H9 (cell line): ENCODE measurements at regions not wholly inside any gene's neighbourhood (a gene's known extent, or its start where the extent isn't known, plus 50 kb on each side); places are given as distances from the start of the nearest gene placed in this dataset.

Experiments
- DNase-seq: peaks from one replicate; pipeline ENCODE4 v3.0.0-alpha.2; 2017
- H2AFZ ChIP-seq: one replicate; pipeline ENCODE4 v1.6.1; 2013; ENCODE audit warnings: mild to moderate bottlenecking, low read length, control low read depth, moderate library complexity
- H2AK5ac ChIP-seq: 2 replicates; pipeline ENCODE4 v1.6.1; 2013; ENCODE audit warnings: low read length, control low read depth, mixed read lengths; ENCODE audit not compliant: insufficient read length
- H2BK120ac ChIP-seq: one replicate; pipeline ENCODE4 v1.6.1; 2013; ENCODE audit warnings: low read depth, mild to moderate bottlenecking, low read length, control low read depth, inconsistent platforms; ENCODE audit not compliant: poor library complexity, severe bottlenecking
- H2BK12ac ChIP-seq: 2 replicates; pipeline ENCODE4 v1.6.1; 2013; ENCODE audit warnings: low read length, control low read depth, mixed read lengths, low read depth; ENCODE audit not compliant: insufficient read length
- H2BK15ac ChIP-seq: 2 replicates; pipeline ENCODE4 v1.6.1; 2013; ENCODE audit warnings: low read depth, low read length, control low read depth
- H2BK20ac ChIP-seq: one replicate; pipeline ENCODE4 v1.6.1; 2013; ENCODE audit warnings: low read depth, mild to moderate bottlenecking, low read length, control low read depth, inconsistent platforms; ENCODE audit not compliant: poor library complexity, severe bottlenecking
- H2BK5ac ChIP-seq: 2 replicates; pipeline ENCODE4 v1.6.1; 2013; ENCODE audit warnings: low read length, control low read depth, mixed read lengths; ENCODE audit not compliant: insufficient read length
- H3K14ac ChIP-seq: 2 replicates; pipeline ENCODE4 v1.6.1; 2013; ENCODE audit warnings: low read length, control low read depth; ENCODE audit not compliant: insufficient read depth
- H3K18ac ChIP-seq: 2 replicates; pipeline ENCODE4 v1.6.1; 2013; ENCODE audit warnings: low read depth, mild to moderate bottlenecking, mixed read lengths, low read length, control low read depth; ENCODE audit not compliant: insufficient read length
- H3K23ac ChIP-seq: 2 replicates; pipeline ENCODE4 v1.6.1; 2013; ENCODE audit warnings: low read length, control low read depth, mixed read lengths, low read depth; ENCODE audit not compliant: insufficient read length
- H3K23me2 ChIP-seq: 2 replicates; pipeline ENCODE4 v1.6.1; 2013; ENCODE audit warnings: low read depth, mild to moderate bottlenecking, mixed read lengths, low read length, control low read depth; ENCODE audit not compliant: insufficient read length, poor library complexity, severe bottlenecking
- H3K27ac ChIP-seq: 2 replicates; pipeline ENCODE4 v1.5.1; 2013; ENCODE audit warnings: low read length, control low read depth, mixed read lengths, low read depth; ENCODE audit not compliant: insufficient read length
- H3K27me3 ChIP-seq: 2 replicates; pipeline ENCODE4 v1.6.1; 2013; ENCODE audit warnings: low read length, control low read depth, inconsistent platforms; ENCODE audit not compliant: insufficient read depth
- H3K4ac ChIP-seq: 2 replicates; pipeline ENCODE4 v1.6.1; 2013; ENCODE audit warnings: low read depth, mild to moderate bottlenecking, control low read depth, inconsistent platforms, low read length, moderate library complexity
- H3K4me1 ChIP-seq: 2 replicates; pipeline ENCODE4 v1.6.1; 2013; ENCODE audit warnings: low read length, control low read depth, inconsistent platforms; ENCODE audit not compliant: insufficient read depth
- H3K4me2 ChIP-seq: 2 replicates; pipeline ENCODE4 v1.6.1; 2013; ENCODE audit warnings: low read length, control low read depth, mixed read lengths; ENCODE audit not compliant: insufficient read length, insufficient read depth
- H3K56ac ChIP-seq: 2 replicates; pipeline ENCODE4 v1.6.1; 2013; ENCODE audit warnings: low read depth, mild to moderate bottlenecking, mixed read lengths, low read length, control low read depth; ENCODE audit not compliant: insufficient read length
- H3K79me1 ChIP-seq: 2 replicates; pipeline ENCODE4 v1.6.1; 2013; ENCODE audit warnings: low read depth, mild to moderate bottlenecking, moderate library complexity, low read length, control low read depth, inconsistent platforms; ENCODE audit not compliant: insufficient read depth, poor library complexity, severe bottlenecking
- H3K79me2 ChIP-seq: 2 replicates; pipeline ENCODE4 v1.6.1; 2013; ENCODE audit warnings: low read length, control low read depth, inconsistent platforms; ENCODE audit not compliant: insufficient read depth
- H3K9ac ChIP-seq: 2 replicates; pipeline ENCODE4 v1.6.1; 2013; ENCODE audit warnings: low read length, control low read depth, mixed read lengths; ENCODE audit not compliant: insufficient read length; ENCODE audit errors: extremely low read depth
- H3K9me3 ChIP-seq: one replicate; pipeline ENCODE4 v1.6.1; 2013; ENCODE audit warnings: low read depth, low read length, inconsistent platforms; ENCODE audit not compliant: control insufficient read depth
- H3T11ph ChIP-seq: one replicate; pipeline ENCODE4 v1.6.1; 2013; ENCODE audit warnings: mild to moderate bottlenecking, low read length, control low read depth, inconsistent platforms
- H4K20me1 ChIP-seq: one replicate; pipeline ENCODE4 v1.6.1; 2013; ENCODE audit not compliant: control insufficient read depth, insufficient read length, insufficient read depth
- H4K5ac ChIP-seq: 2 replicates; pipeline ENCODE4 v1.6.1; 2013; ENCODE audit warnings: low read depth, mild to moderate bottlenecking, mixed read lengths, low read length, control low read depth; ENCODE audit not compliant: insufficient read length
- H4K8ac ChIP-seq: replicated peaks from 2 replicates; pipeline ENCODE4 v1.6.1; 2013; ENCODE audit warnings: low read length, control low read depth, mixed read lengths, low read depth; ENCODE audit not compliant: insufficient read length
- H4K91ac ChIP-seq: 2 replicates; pipeline ENCODE4 v1.6.1; 2013; ENCODE audit warnings: low read depth, mild to moderate bottlenecking, moderate library complexity, mixed read lengths, low read length, control low read depth; ENCODE audit not compliant: insufficient read length
- H3K27ac Mint-ChIP-seq, 3 experiments: 2 replicates in 2 of 3; 3 replicates in 1 of 3; pipeline ENCODE4 v1.8.0; 2020 to 2021; ENCODE audit warnings: mixed read lengths in 3 of 3, mild to moderate bottlenecking in 1 of 3, moderate library complexity in 1 of 3
- H3K27me3 Mint-ChIP-seq: 2 replicates; pipeline ENCODE4 v1.8.0; 2021; ENCODE audit warnings: low read depth, mild to moderate bottlenecking, moderate library complexity, mixed read lengths
- H3K36me3 Mint-ChIP-seq, 3 experiments: 2 replicates in 2 of 3; 3 replicates in 1 of 3; pipeline ENCODE4 v1.8.0; 2020 to 2021; ENCODE audit warnings: low read depth in 3 of 3, mixed read lengths in 3 of 3; ENCODE audit not compliant: insufficient read depth in 1 of 3
- H3K4me1 Mint-ChIP-seq, 2 experiments: 2 replicates each; pipeline ENCODE4 v1.8.0; 2020; ENCODE audit warnings: mixed read lengths in 2 of 2
- H3K4me3 Mint-ChIP-seq, 2 experiments: 2 replicates in 1 of 2; 3 replicates in 1 of 2; pipeline ENCODE4 v1.8.0; 2020 to 2021; ENCODE audit warnings: mild to moderate bottlenecking in 2 of 2, mixed read lengths in 2 of 2, moderate library complexity in 1 of 2
- H3K9me3 Mint-ChIP-seq, 2 experiments: 2 replicates in 1 of 2; 3 replicates in 1 of 2; pipeline ENCODE4 v1.8.0; 2020; ENCODE audit warnings: mild to moderate bottlenecking in 2 of 2, mixed read lengths in 2 of 2, moderate library complexity in 1 of 2
- WGBS: extraction: QIAGEN DNeasy Blood & Tissue Kit; methylation state at CpG from one replicate; pipeline ENCODE4 v1.1.7; 2013; ENCODE audit warnings: missing lambda C conversion rate, low lambda C conversion rate, mixed read lengths; ENCODE audit not compliant: insufficient read length; ENCODE audit errors: extremely low coverage; 5-methylcytosine and 5-hydroxymethylcytosine counted together
- TF ChIP-seq, protein P1 (sequence below): fragments of 200-600 bp; sonication (generic); conservative IDR thresholded peaks from 3 replicates; pipeline ENCODE4 v1.8.0; 2021; ENCODE audit warnings: antibody characterized with exemption, mild to moderate bottlenecking

DNA sequence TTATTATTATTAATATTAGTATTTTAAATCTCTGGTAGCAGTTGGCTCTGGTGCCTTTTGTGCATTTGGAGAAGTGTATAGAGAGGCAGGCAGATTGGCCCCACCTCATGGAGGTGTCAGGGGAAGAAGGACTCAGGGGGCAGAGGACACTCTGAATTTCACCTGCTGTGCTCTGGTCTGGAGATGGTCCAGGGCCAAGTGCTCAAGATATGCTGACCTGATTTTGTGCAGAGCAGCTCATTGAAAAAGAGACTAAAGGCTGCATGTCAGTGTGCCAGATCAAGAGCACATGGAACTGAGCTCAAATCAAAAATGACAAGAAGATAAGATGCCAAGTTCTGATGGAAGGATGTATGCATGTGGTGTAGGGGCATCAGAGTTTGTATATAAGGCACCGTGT is 323.6 kb upstream of the TNP1 start:
- no peak overlapping the region for H3K18ac ChIP-seq
- H4K20me1 ChIP-seq, result no peaks in the 10 kb centered on the region
- peaks cover 3% of the 10 kb centered on the region; the same call in 1 of the 2 replicates for H3K4me1 ChIP-seq
- no peak overlapping the region for H2BK12ac ChIP-seq
- no peak overlapping the region for H2BK5ac ChIP-seq
- no peak overlapping the region for H3K4me2 ChIP-seq
- no peak overlapping the region for H2BK15ac ChIP-seq
- no peaks in the 10 kb centered on the region for H3K79me1 ChIP-seq
- no peak overlapping the region for H3K14ac ChIP-seq
- no peak overlapping the region for H3K9ac ChIP-seq
- H3K27ac Mint-ChIP-seq, result no peak overlapping the region
- no peak overlapping the region for H4K5ac ChIP-seq
- DNase-seq, result no peak
- no peak overlapping the region for H2BK120ac ChIP-seq
- no peak overlapping the region for H3K4ac ChIP-seq
- TF ChIP-seq, protein P1, sequence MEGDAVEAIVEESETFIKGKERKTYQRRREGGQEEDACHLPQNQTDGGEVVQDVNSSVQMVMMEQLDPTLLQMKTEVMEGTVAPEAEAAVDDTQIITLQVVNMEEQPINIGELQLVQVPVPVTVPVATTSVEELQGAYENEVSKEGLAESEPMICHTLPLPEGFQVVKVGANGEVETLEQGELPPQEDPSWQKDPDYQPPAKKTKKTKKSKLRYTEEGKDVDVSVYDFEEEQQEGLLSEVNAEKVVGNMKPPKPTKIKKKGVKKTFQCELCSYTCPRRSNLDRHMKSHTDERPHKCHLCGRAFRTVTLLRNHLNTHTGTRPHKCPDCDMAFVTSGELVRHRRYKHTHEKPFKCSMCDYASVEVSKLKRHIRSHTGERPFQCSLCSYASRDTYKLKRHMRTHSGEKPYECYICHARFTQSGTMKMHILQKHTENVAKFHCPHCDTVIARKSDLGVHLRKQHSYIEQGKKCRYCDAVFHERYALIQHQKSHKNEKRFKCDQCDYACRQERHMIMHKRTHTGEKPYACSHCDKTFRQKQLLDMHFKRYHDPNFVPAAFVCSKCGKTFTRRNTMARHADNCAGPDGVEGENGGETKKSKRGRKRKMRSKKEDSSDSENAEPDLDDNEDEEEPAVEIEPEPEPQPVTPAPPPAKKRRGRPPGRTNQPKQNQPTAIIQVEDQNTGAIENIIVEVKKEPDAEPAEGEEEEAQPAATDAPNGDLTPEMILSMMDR, result no peak
- no peaks in the 10 kb centered on the region for H3K23me2 ChIP-seq
- no peak overlapping the region for H3K56ac ChIP-seq
- no peak overlapping the region for H2AK5ac ChIP-seq
- H2AFZ ChIP-seq, result no peak overlapping the region
- WGBS, result no CpG with 5 or more reads among the region's 1 CpG
- no peak overlapping the region for H3K23ac ChIP-seq
- H3K27ac ChIP-seq, result no peak overlapping the region
- peaks cover 6 to 8% of the 10 kb centered on the region in 2 experiments for H3K4me1 Mint-ChIP-seq
- no peaks in the 10 kb centered on the region for H3K36me3 Mint-ChIP-seq
- no peaks in the 10 kb centered on the region for H3K79me2 ChIP-seq
- no peak overlapping the region for H2BK20ac ChIP-seq
- H3K27me3 ChIP-seq, result no peaks in the 10 kb centered on the region
- H4K8ac ChIP-seq, result no peak overlapping the region
- H4K91ac ChIP-seq, result no peak overlapping the region
- H3K9me3 ChIP-seq, result no peaks in the 10 kb centered on the region
- H3K27me3 Mint-ChIP-seq, result peaks cover 9% of the 10 kb centered on the region
- H3K4me3 Mint-ChIP-seq, result no peak overlapping the region
- H3T11ph ChIP-seq, result no peak overlapping the region
- H3K9me3 Mint-ChIP-seq, result peaks cover 0 to under 1% of the 10 kb centered on the region in 2 experiments; a peak in 1 of 5 replicates
